ENCODE measurements at regions not wholly inside any gene's neighbourhood (a gene's known extent, or its start where the extent isn't known, plus 50 kb on each side); places are given as distances from the start of the nearest gene placed in this dataset.

- FAIRE-seq (no peak), DNase-seq (ENCODE audit: low read depth in 1 of 2, low spot score in 2 of 2) (no peak)
- no peak overlapping the region for H4K8ac ChIP-seq (ENCODE audit: extremely low read depth, insufficient read depth, low read length)
- POLR2A ChIA-PET (ENCODE audit: partially characterized antibody) = no interaction called here
- H3K4me1 ChIP-seq (replicated peaks in 1 of 4; ENCODE audit: control insufficient read depth in 3 of 4, insufficient read depth in 4 of 4, low read length in 3 of 4) = no peaks in the 10 kb centered on the region
- H4K91ac ChIP-seq (replicated peaks; ENCODE audit: insufficient read length, low read length) = no peak overlapping the region
- no peak for TF ChIP-seq ATF2 (IDR thresholded peaks at IDR 0.05; ENCODE audit: low read length)
- TF ChIP-seq SIRT6 (IDR thresholded peaks at IDR 0.05; ENCODE audit: low read length) = no peak
- no peak for TF ChIP-seq TAF1 (IDR thresholded peaks at IDR 0.05; ENCODE audit: low read depth, low read length)
- no peak for TF ChIP-seq CHD1 (IDR thresholded peaks at IDR 0.05; ENCODE audit: low read depth, low read length)
- TF ChIP-seq TEAD4 (IDR thresholded peaks at IDR 0.05; ENCODE audit: low read depth, low read length) = no peak
- TF ChIP-seq GTF2F1 (IDR thresholded peaks at IDR 0.05; ENCODE audit: borderline replicate concordance, low read depth, low read length) = no peak
- no peak for TF ChIP-seq TBP (IDR thresholded peaks at IDR 0.05; ENCODE audit: low read depth, low read length)
- no peak for TF ChIP-seq ASH2L (IDR thresholded peaks at IDR 0.05; ENCODE audit: low read length)
- no peak for TF ChIP-seq JUN (IDR thresholded peaks at IDR 0.05; ENCODE audit: low read depth, low read length)
- H2BK120ac ChIP-seq (replicated peaks; ENCODE audit: low read depth, low read length) = no peak overlapping the region
- no peak overlapping the region for H3K9ac ChIP-seq (replicated peaks in 1 of 4; ENCODE audit: extremely low read depth in 1 of 4, low read depth in 3 of 4, low read length in 3 of 4)
- H3K23me2 ChIP-seq (ENCODE audit: low read depth, low read length) = no peaks in the 10 kb centered on the region
- H2AFZ ChIP-seq (ENCODE audit: low read length) = no peak overlapping the region
- H3K18ac ChIP-seq (ENCODE audit: extremely low read depth, low read length) = no peak overlapping the region
- H3K36me3 ChIP-seq (ENCODE audit: control insufficient read depth in 2 of 4, insufficient read depth in 4 of 4, low read length in 3 of 4) = no peaks in the 10 kb centered on the region
- no peaks in the 10 kb centered on the region for H3K79me2 ChIP-seq (ENCODE audit: control insufficient read depth in 1 of 2, insufficient read depth in 2 of 2, low read length in 2 of 2)
- no peaks in the 10 kb centered on the region for H3K79me1 ChIP-seq (ENCODE audit: low read depth, low read length)
- no peak overlapping the region for H3K4me3 ChIP-seq (ENCODE audit: extremely low read depth in 1 of 4, insufficient read depth in 2 of 4, low read depth in 3 of 4, low read length in 4 of 4)
- no peak overlapping the region for H3K14ac ChIP-seq (ENCODE audit: insufficient read length)
- CTCF ChIA-PET (ENCODE audit: partially characterized antibody) = no interaction called here
- WGBS, 2 experiments (ENCODE audit: extremely low coverage in 1 of 2, insufficient coverage in 1 of 2, insufficient read length in 1 of 2, insufficient replicate concordance in 2 of 2, low coverage in 1 of 2, low lambda C conversion rate in 2 of 2, missing lambda C conversion rate in 1 of 2) = 94% methylated on average over 1 of the region's 1 CpG; no CpG with 5 or more reads in 1 of the 2 experiments
- no peaks in the 10 kb centered on the region for H3K9me3 ChIP-seq (ENCODE audit: insufficient read depth in 2 of 2, low read depth in 1 of 2, low read length in 1 of 2)
- H3K4ac ChIP-seq (replicated peaks; ENCODE audit: insufficient read length, low read depth, low read length) = no peak overlapping the region
- H2BK12ac ChIP-seq (ENCODE audit: low read depth, low read length) = no peak overlapping the region
- no peak overlapping the region for H2AK5ac ChIP-seq (ENCODE audit: low read depth, low read length)
- H3K56ac ChIP-seq (replicated peaks; ENCODE audit: insufficient read length, low read depth, low read length) = no peak overlapping the region
- H3K27ac ChIP-seq (ENCODE audit: low read depth, low read length) = no peak overlapping the region
- no peaks in the 10 kb centered on the region for H4K20me1 ChIP-seq (replicated peaks in 1 of 2; ENCODE audit: control insufficient read depth in 1 of 2, insufficient read depth in 2 of 2, low read length in 2 of 2)
- no peak overlapping the region for H3K4me2 ChIP-seq (ENCODE audit: insufficient read depth in 1 of 2, low read depth in 2 of 2, low read length in 2 of 2)
- H3K27me3 ChIP-seq (replicated peaks in 1 of 4; ENCODE audit: control insufficient read depth in 3 of 4, extremely low read depth in 1 of 4, insufficient read depth in 3 of 4, low read length in 3 of 4) = no peaks in the 10 kb centered on the region
- H2BK5ac ChIP-seq (ENCODE audit: low read depth, low read length) = no peak overlapping the region
- H4K5ac ChIP-seq (ENCODE audit: insufficient read length, low read depth, low read length) = no peak overlapping the region
- H2BK20ac ChIP-seq (ENCODE audit: low read length) = no peak overlapping the region
- no peak overlapping the region for H3K23ac ChIP-seq (ENCODE audit: insufficient read length)
- no peak overlapping the region for H2BK15ac ChIP-seq (ENCODE audit: low read length)
These were observed 623.1 kb downstream of the TSN start for GRCh38 chr2:122378521-122378920.
